ENCODE measurements at regions not wholly inside any gene's neighbourhood (a gene's known extent, or its start where the extent isn't known, plus 50 kb on each side); places are given as distances from the start of the nearest gene placed in this dataset.

- no peak overlapping the region for H3K23ac ChIP-seq (ENCODE audit: insufficient read length)
- no peaks in the 10 kb centered on the region for H3K79me1 ChIP-seq (ENCODE audit: low read depth, low read length)
- H3K9ac ChIP-seq (replicated peaks in 1 of 4; ENCODE audit: extremely low read depth in 1 of 4, low read depth in 3 of 4, low read length in 3 of 4): no peak overlapping the region
- no peak overlapping the region for H4K8ac ChIP-seq (ENCODE audit: extremely low read depth, insufficient read depth, low read length)
- FAIRE-seq: no peak
- H2BK12ac ChIP-seq (ENCODE audit: low read depth, low read length): no peak overlapping the region
- ChIA-PET POLR2A (ENCODE audit: partially characterized antibody) (no interaction called here), CTCF (ENCODE audit: partially characterized antibody) (no interaction called here)
- no peaks in the 10 kb centered on the region for H3K36me3 ChIP-seq (ENCODE audit: control insufficient read depth in 2 of 4, insufficient read depth in 4 of 4, low read length in 3 of 4)
- no peak overlapping the region for H3K56ac ChIP-seq (replicated peaks; ENCODE audit: insufficient read length, low read depth, low read length)
- 83% methylated on average over 9 of the region's 9 CpGs; no CpG with 5 or more reads in 1 of the 2 experiments for WGBS, 2 experiments (ENCODE audit: extremely low coverage in 1 of 2, insufficient coverage in 1 of 2, insufficient read length in 1 of 2, insufficient replicate concordance in 2 of 2, low coverage in 1 of 2, low lambda C conversion rate in 2 of 2, missing lambda C conversion rate in 1 of 2)
- no peak overlapping the region for H4K5ac ChIP-seq (ENCODE audit: insufficient read length, low read depth, low read length)
- no peak overlapping the region for H3K4me3 ChIP-seq (ENCODE audit: extremely low read depth in 1 of 4, insufficient read depth in 2 of 4, low read depth in 3 of 4, low read length in 4 of 4)
- H3K27ac ChIP-seq (ENCODE audit: low read depth, low read length): no peak overlapping the region
- H4K91ac ChIP-seq (replicated peaks; ENCODE audit: insufficient read length, low read length): no peak overlapping the region
- H2AFZ ChIP-seq (ENCODE audit: low read length): no peak overlapping the region
- no peaks in the 10 kb centered on the region; a peak in 2 of 7 replicates for H3K27me3 ChIP-seq (replicated peaks in 1 of 4; ENCODE audit: control insufficient read depth in 3 of 4, extremely low read depth in 1 of 4, insufficient read depth in 3 of 4, low read length in 3 of 4)
- no peaks in the 10 kb centered on the region; the same call in 1 of the 2 replicates for H3K23me2 ChIP-seq (ENCODE audit: low read depth, low read length)
- DNase-seq (ENCODE audit: low read depth in 1 of 2, low spot score in 2 of 2): no peak
- no peak overlapping the region for H2BK20ac ChIP-seq (ENCODE audit: low read length)
- H3K9me3 ChIP-seq (ENCODE audit: insufficient read depth in 2 of 2, low read depth in 1 of 2, low read length in 1 of 2): peaks cover 4 to 6% of the 10 kb centered on the region in 2 experiments; a peak in 1 of 4 replicates
- H3K4me1 ChIP-seq (replicated peaks in 1 of 4; ENCODE audit: control insufficient read depth in 3 of 4, insufficient read depth in 4 of 4, low read length in 3 of 4): no peaks in the 10 kb centered on the region; a peak in 1 of 7 replicates
- H2BK15ac ChIP-seq (ENCODE audit: low read length): no peak overlapping the region
- H2BK5ac ChIP-seq (ENCODE audit: low read depth, low read length): no peak overlapping the region
- no peaks in the 10 kb centered on the region for H3K79me2 ChIP-seq (ENCODE audit: control insufficient read depth in 1 of 2, insufficient read depth in 2 of 2, low read length in 2 of 2)
- no peaks in the 10 kb centered on the region for H4K20me1 ChIP-seq (replicated peaks in 1 of 2; ENCODE audit: control insufficient read depth in 1 of 2, insufficient read depth in 2 of 2, low read length in 2 of 2)
- H2AK5ac ChIP-seq (ENCODE audit: low read depth, low read length): no peak overlapping the region
- H3K18ac ChIP-seq (ENCODE audit: extremely low read depth, low read length): no peak overlapping the region
- H3K4me2 ChIP-seq (ENCODE audit: insufficient read depth in 1 of 2, low read depth in 2 of 2, low read length in 2 of 2): no peak overlapping the region
- H3K14ac ChIP-seq (ENCODE audit: insufficient read length): no peak overlapping the region
- H2BK120ac ChIP-seq (replicated peaks; ENCODE audit: low read depth, low read length): no peak overlapping the region
- no peak overlapping the region for H3K4ac ChIP-seq (replicated peaks; ENCODE audit: insufficient read length, low read depth, low read length)
- TF ChIP-seq EGR1 (IDR thresholded peaks at IDR 0.05; ENCODE audit: borderline replicate concordance, low read depth, low read length) (no peak), SUZ12 (IDR thresholded peaks at IDR 0.05; ENCODE audit: low read length) (no peak), MAFK (IDR thresholded peaks at IDR 0.05; ENCODE audit: low read depth, low read length) (no peak), TCF12 (IDR thresholded peaks at IDR 0.05; ENCODE audit: low read depth, low read length) (no peak), EP300 (IDR thresholded peaks at IDR 0.05; ENCODE audit: borderline replicate concordance in 1 of 2, low read depth in 2 of 2, low read length in 2 of 2) (no peak), KDM5A (IDR thresholded peaks at IDR 0.05; ENCODE audit: low read length) (no peak), TAF1 (IDR thresholded peaks at IDR 0.05; ENCODE audit: low read depth, low read length) (no peak), KDM1A (IDR thresholded peaks at IDR 0.05; ENCODE audit: borderline replicate concordance, low read length) (no peak), GABPA (IDR thresholded peaks at IDR 0.05; ENCODE audit: borderline replicate concordance, insufficient read depth, low read length) (no peak), RNF2 (IDR thresholded peaks at IDR 0.05; ENCODE audit: borderline replicate concordance, low read depth, low read length, missing control alignments, poor library complexity, severe bottlenecking) (no peak), SP2 (IDR thresholded peaks at IDR 0.05; ENCODE audit: low read length) (no peak)
- TF ChIP-seq, protein P1, sequence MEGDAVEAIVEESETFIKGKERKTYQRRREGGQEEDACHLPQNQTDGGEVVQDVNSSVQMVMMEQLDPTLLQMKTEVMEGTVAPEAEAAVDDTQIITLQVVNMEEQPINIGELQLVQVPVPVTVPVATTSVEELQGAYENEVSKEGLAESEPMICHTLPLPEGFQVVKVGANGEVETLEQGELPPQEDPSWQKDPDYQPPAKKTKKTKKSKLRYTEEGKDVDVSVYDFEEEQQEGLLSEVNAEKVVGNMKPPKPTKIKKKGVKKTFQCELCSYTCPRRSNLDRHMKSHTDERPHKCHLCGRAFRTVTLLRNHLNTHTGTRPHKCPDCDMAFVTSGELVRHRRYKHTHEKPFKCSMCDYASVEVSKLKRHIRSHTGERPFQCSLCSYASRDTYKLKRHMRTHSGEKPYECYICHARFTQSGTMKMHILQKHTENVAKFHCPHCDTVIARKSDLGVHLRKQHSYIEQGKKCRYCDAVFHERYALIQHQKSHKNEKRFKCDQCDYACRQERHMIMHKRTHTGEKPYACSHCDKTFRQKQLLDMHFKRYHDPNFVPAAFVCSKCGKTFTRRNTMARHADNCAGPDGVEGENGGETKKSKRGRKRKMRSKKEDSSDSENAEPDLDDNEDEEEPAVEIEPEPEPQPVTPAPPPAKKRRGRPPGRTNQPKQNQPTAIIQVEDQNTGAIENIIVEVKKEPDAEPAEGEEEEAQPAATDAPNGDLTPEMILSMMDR (IDR thresholded peaks at IDR 0.05; ENCODE audit: control extremely low read depth in 1 of 3, insufficient read depth in 1 of 3, low read depth in 1 of 3, low read length in 3 of 3): no peak
Observed at GRCh38 chr2:2546046-2546445, 215.0 kb upstream of the MYT1L start.

Measured in H1 (cell line).